ENCODE measurements at regions not wholly inside any gene's neighbourhood (a gene's known extent, or its start where the extent isn't known, plus 50 kb on each side); places are given as distances from the start of the nearest gene placed in this dataset.

GRCh38 chr2:41393621-41394020, 654.2 kb upstream of the PKDCC start:
- no peak for DNase-seq (ENCODE audit: low read depth, low spot score)

- DNase-seq (ENCODE audit: low read depth, low spot score): no peak
Measured at GRCh38 chr2:41394541-41394940, 653.3 kb upstream of the PKDCC start.

GRCh38 chr2:41395692-41396091, 652.1 kb upstream of the PKDCC start:
- DNase-seq (ENCODE audit: low read depth, low spot score): no peak

- DNase-seq (ENCODE audit: low read depth, low spot score): no peak
Measured at GRCh38 chr2:41399437-41400087, 648.3 kb upstream of the PKDCC start.

GRCh38 chr2:41400088-41400665, 647.6 kb upstream of the PKDCC start:
- peak; percentile 23 for DNase-seq (ENCODE audit: low read depth, low spot score)

- DNase-seq (ENCODE audit: low read depth, low spot score): no peak
Measured at GRCh38 chr2:41405441-41405840, 642.4 kb upstream of the PKDCC start.

GRCh38 chr2:41409328-41409727, 638.5 kb upstream of the PKDCC start:
- no peak for DNase-seq (ENCODE audit: low read depth, low spot score)

GRCh38 chr2:41410011-41410410, 637.8 kb upstream of the PKDCC start:
- no peak for DNase-seq (ENCODE audit: low read depth, low spot score)

GRCh38 chr2:41413813-41414485, 633.9 kb upstream of the PKDCC start:
- DNase-seq (ENCODE audit: low read depth, low spot score): no peak

GRCh38 chr2:41414486-41415230, 633.2 kb upstream of the PKDCC start:
- peak; percentile 44 for DNase-seq (ENCODE audit: low read depth, low spot score)

- no peak for DNase-seq (ENCODE audit: low read depth, low spot score)
Measured at GRCh38 chr2:41417511-41417910, 630.3 kb upstream of the PKDCC start.

GRCh38 chr2:41420219-41420618, 627.6 kb upstream of the PKDCC start:
- no peak for DNase-seq (ENCODE audit: low read depth, low spot score)

GRCh38 chr2:41420872-41421271, 626.9 kb upstream of the PKDCC start:
- no peak for DNase-seq (ENCODE audit: low read depth, low spot score)

- no peak for DNase-seq (ENCODE audit: low read depth, low spot score)
Measured at GRCh38 chr2:41431756-41432155, 616.1 kb upstream of the PKDCC start.

GRCh38 chr2:41432459-41432858, 615.4 kb upstream of the PKDCC start:
- DNase-seq (ENCODE audit: low read depth, low spot score): no peak

GRCh38 chr2:41434991-41435390, 612.8 kb upstream of the PKDCC start:
- DNase-seq (ENCODE audit: low read depth, low spot score): no peak

GRCh38 chr2:41441958-41442357, 605.9 kb upstream of the PKDCC start:
- no peak for DNase-seq (ENCODE audit: low read depth, low spot score)

- no peak for DNase-seq (ENCODE audit: low read depth, low spot score)
Measured at GRCh38 chr2:41445865-41446264, 602.0 kb upstream of the PKDCC start.

GRCh38 chr2:41446266-41446665, 601.6 kb upstream of the PKDCC start:
- DNase-seq (ENCODE audit: low read depth, low spot score): no peak

GRCh38 chr2:41448221-41448620, 599.6 kb upstream of the PKDCC start:
- no peak for DNase-seq (ENCODE audit: low read depth, low spot score)

- no peak for DNase-seq (ENCODE audit: low read depth, low spot score)
Measured at GRCh38 chr2:41457026-41457425, 590.8 kb upstream of the PKDCC start.

GRCh38 chr2:41460661-41461060, 587.2 kb upstream of the PKDCC start:
- DNase-seq (ENCODE audit: low read depth, low spot score): no peak

Measured in ELF-1 (cell line).